Activated CD8-positive, alpha-beta T cell treated with anti-CD3 and anti-CD28 coated beads for 36 hours (primary cell): ENCODE measurements at regions not wholly inside any gene's neighbourhood (a gene's known extent, or its start where the extent isn't known, plus 50 kb on each side); places are given as distances from the start of the nearest gene placed in this dataset.

ENCODE experiments used
- ATAC-seq: fragments of 200-7000 bp; cut with Tn5 transposase; one replicate; pipeline ENCODE4 v1.10.0; 2021; ENCODE audit warnings: mild to moderate bottlenecking, moderate library complexity
- CTCF ChIA-PET: fragments of 350-600 bp; sonication (Branson Sonifier 250); formaldehyde crosslinking; loops from one replicate; lab custom pipeline; 2021; ENCODE audit warnings: antibody characterized with exemption; lab: Charles Lee
- POLR2A ChIA-PET: fragments of 350-600 bp; sonication (Branson Sonifier 250); formaldehyde crosslinking; loops from one replicate; lab custom pipeline; 2021; ENCODE audit warnings: antibody characterized with exemption; lab: Charles Lee
- DNase-seq: peaks from one replicate; pipeline ENCODE4 v3.0.0-alpha.2; 2020
- H3K27ac Mint-ChIP-seq: one replicate; pipeline ENCODE4 v1.8.0; 2021; ENCODE audit warnings: mild to moderate bottlenecking, mixed read lengths
- H3K27me3 Mint-ChIP-seq: one replicate; pipeline ENCODE4 v1.8.0; 2021; ENCODE audit warnings: mixed read lengths
- H3K36me3 Mint-ChIP-seq: one replicate; pipeline ENCODE4 v1.8.0; 2021; ENCODE audit warnings: low read depth, mixed read lengths
- H3K4me1 Mint-ChIP-seq: one replicate; pipeline ENCODE4 v1.8.0; 2021; ENCODE audit warnings: low read depth, mixed read lengths
- H3K4me3 Mint-ChIP-seq: one replicate; pipeline ENCODE4 v1.8.0; 2021; ENCODE audit warnings: mild to moderate bottlenecking, moderate library complexity, mixed read lengths
- H3K9me3 Mint-ChIP-seq: one replicate; pipeline ENCODE4 v1.8.0; 2021; ENCODE audit warnings: mixed read lengths
- intact Hi-C: fragments of 100-400 bp; cut with micrococcal nuclease; formaldehyde crosslinking; loops from one replicate; pipeline ENCODE4 v1.10.0; 2022
- TF ChIP-seq, protein P1 (sequence below): fragments of 200-600 bp; IDR thresholded peaks from one replicate; pipeline ENCODE4 v1.8.0; 2022; ENCODE audit warnings: antibody characterized with exemption, mild to moderate bottlenecking

- H3K27me3 Mint-ChIP-seq = no peaks in the 10 kb centered on the region
- H3K9me3 Mint-ChIP-seq = peaks cover 18% of the 10 kb centered on the region
- TF ChIP-seq, protein P1, sequence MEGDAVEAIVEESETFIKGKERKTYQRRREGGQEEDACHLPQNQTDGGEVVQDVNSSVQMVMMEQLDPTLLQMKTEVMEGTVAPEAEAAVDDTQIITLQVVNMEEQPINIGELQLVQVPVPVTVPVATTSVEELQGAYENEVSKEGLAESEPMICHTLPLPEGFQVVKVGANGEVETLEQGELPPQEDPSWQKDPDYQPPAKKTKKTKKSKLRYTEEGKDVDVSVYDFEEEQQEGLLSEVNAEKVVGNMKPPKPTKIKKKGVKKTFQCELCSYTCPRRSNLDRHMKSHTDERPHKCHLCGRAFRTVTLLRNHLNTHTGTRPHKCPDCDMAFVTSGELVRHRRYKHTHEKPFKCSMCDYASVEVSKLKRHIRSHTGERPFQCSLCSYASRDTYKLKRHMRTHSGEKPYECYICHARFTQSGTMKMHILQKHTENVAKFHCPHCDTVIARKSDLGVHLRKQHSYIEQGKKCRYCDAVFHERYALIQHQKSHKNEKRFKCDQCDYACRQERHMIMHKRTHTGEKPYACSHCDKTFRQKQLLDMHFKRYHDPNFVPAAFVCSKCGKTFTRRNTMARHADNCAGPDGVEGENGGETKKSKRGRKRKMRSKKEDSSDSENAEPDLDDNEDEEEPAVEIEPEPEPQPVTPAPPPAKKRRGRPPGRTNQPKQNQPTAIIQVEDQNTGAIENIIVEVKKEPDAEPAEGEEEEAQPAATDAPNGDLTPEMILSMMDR = no peak
- intact Hi-C loops = no loop called here
- H3K36me3 Mint-ChIP-seq = no peaks in the 10 kb centered on the region
- ChIA-PET POLR2A (no interaction called here), CTCF (no interaction called here)
- ATAC-seq = no peak
- DNase-seq = no peak
- no peak overlapping the region for H3K4me3 Mint-ChIP-seq
- H3K4me1 Mint-ChIP-seq = no peaks in the 10 kb centered on the region
- H3K27ac Mint-ChIP-seq = no peak overlapping the region
These were observed 765.8 kb upstream of the ROBO1 start for GRCh38 chr3:80533553-80533952.

GRCh38 chr3:80526153-80526552, 758.4 kb upstream of the ROBO1 start:
- H3K9me3 Mint-ChIP-seq = peaks cover 14% of the 10 kb centered on the region
- POLR2A ChIA-PET = no interaction called here
- TF ChIP-seq, protein P1 = no peak
- no peak overlapping the region for H3K27ac Mint-ChIP-seq
- no peak overlapping the region for H3K4me3 Mint-ChIP-seq
- no peaks in the 10 kb centered on the region for H3K36me3 Mint-ChIP-seq
- intact Hi-C loops = no loop called here
- no peak for ATAC-seq
- no peaks in the 10 kb centered on the region for H3K27me3 Mint-ChIP-seq
- CTCF ChIA-PET = no interaction called here
- DNase-seq = no peak
- H3K4me1 Mint-ChIP-seq = no peaks in the 10 kb centered on the region

DNA sequence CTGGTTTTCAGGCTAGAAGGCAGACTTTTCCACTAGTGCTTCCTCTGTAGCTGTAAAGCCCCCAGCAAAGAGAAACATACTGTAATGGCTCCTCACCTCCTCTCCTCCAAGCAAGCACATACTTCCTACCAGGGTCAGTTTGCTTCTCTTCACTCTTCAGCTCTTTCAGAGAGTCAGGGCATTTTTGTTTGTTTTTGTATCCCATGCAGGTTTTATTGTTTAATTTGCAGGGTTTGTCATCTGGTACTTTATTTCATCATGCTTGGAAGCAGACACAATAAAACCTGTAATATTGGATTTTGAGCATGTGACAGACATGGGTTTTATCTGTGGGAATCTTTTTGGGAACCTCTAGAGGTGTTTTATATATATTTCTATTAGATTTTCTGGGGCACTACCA, 753.3 kb upstream of the ROBO1 start:
- POLR2A ChIA-PET = no interaction called here
- Mint-ChIP-seq H3K36me3 (no peaks in the 10 kb centered on the region), H3K9me3 (peaks cover 8% of the 10 kb centered on the region), H3K4me1 (no peaks in the 10 kb centered on the region), H3K27ac (no peak overlapping the region), H3K27me3 (no peaks in the 10 kb centered on the region), H3K4me3 (no peak overlapping the region)
- CTCF ChIA-PET = no interaction called here
- ATAC-seq = no peak
- TF ChIP-seq, protein P1 = no peak
- intact Hi-C loops = no loop called here
- DNase-seq = no peak

DNA sequence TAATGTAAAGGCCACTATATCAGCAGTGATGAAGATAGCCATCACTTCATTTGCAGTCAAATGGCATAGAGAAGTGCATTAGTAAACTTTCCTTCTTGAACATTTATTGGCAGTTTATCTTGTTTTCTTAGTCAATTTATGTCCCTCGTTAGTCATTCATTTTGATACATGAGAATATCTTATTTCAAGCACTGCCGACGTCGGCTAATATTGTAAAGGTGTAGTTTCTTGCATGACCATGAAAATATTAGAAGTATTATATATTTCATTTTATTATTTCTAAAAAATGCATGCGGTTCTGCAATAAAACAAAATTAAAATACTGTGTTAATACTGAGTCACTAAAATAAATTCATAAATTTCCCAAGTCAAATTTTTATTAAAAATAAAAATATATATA, 751.6 kb upstream of the ROBO1 start:
- no peak for ATAC-seq
- H3K9me3 Mint-ChIP-seq = peaks cover 6% of the 10 kb centered on the region
- no peaks in the 10 kb centered on the region for H3K36me3 Mint-ChIP-seq
- H3K4me1 Mint-ChIP-seq = no peaks in the 10 kb centered on the region
- H3K27ac Mint-ChIP-seq = no peak overlapping the region
- TF ChIP-seq, protein P1 = no peak
- no peak overlapping the region for H3K4me3 Mint-ChIP-seq
- intact Hi-C loops = no loop called here
- no peak for DNase-seq
- no peaks in the 10 kb centered on the region for H3K27me3 Mint-ChIP-seq
- POLR2A ChIA-PET = no interaction called here
- CTCF ChIA-PET = no interaction called here

GRCh38 chr3:80496452-80496851, 728.7 kb upstream of the ROBO1 start:
- H3K36me3 Mint-ChIP-seq = no peaks in the 10 kb centered on the region
- H3K9me3 Mint-ChIP-seq = peaks cover 3% of the 10 kb centered on the region
- no peak for ATAC-seq
- TF ChIP-seq, protein P1 = no peak
- CTCF ChIA-PET = no interaction called here
- no peak overlapping the region for H3K4me3 Mint-ChIP-seq
- no peaks in the 10 kb centered on the region for H3K27me3 Mint-ChIP-seq
- POLR2A ChIA-PET = no interaction called here
- no peak for DNase-seq
- intact Hi-C loops = no loop called here
- no peak overlapping the region for H3K27ac Mint-ChIP-seq
- no peaks in the 10 kb centered on the region for H3K4me1 Mint-ChIP-seq
